ENCODE measurements at regions not wholly inside any gene's neighbourhood (a gene's known extent, or its start where the extent isn't known, plus 50 kb on each side); places are given as distances from the start of the nearest gene placed in this dataset.

- Histone ChIP-seq H3K4me2 (ENCODE audit: insufficient read depth, insufficient read length, low read length) (no peak overlapping the region), H4K8ac (replicated peaks; ENCODE audit: insufficient read length, low read depth, low read length) (no peak overlapping the region), H3T11ph (ENCODE audit: low read length) (no peak overlapping the region), H3K79me1 (ENCODE audit: insufficient read depth, low read depth, low read length, poor library complexity, severe bottlenecking) (no peaks in the 10 kb centered on the region), H2BK20ac (ENCODE audit: low read depth, low read length, poor library complexity, severe bottlenecking) (no peak overlapping the region), H3K4me1 (ENCODE audit: insufficient read depth, low read length) (no peaks in the 10 kb centered on the region), H3K23ac (ENCODE audit: insufficient read length, low read depth, low read length) (no peak overlapping the region), H3K27me3 (ENCODE audit: insufficient read depth, low read length) (0 out of 2 replicates have a peak, but pooled peaks cover 3% of the 10 kb centered on the region), H2BK12ac (ENCODE audit: insufficient read length, low read depth, low read length) (no peak overlapping the region), H3K79me2 (ENCODE audit: insufficient read depth, low read length) (no peaks in the 10 kb centered on the region), H4K5ac (ENCODE audit: insufficient read length, low read depth, low read length) (no peak overlapping the region), H3K23me2 (ENCODE audit: insufficient read length, low read depth, low read length, poor library complexity, severe bottlenecking) (no peaks in the 10 kb centered on the region), H3K9me3 (ENCODE audit: control insufficient read depth, low read depth, low read length) (no peaks in the 10 kb centered on the region), H4K91ac (ENCODE audit: insufficient read length, low read depth, low read length) (no peak overlapping the region), H2BK15ac (ENCODE audit: low read depth, low read length) (no peak overlapping the region), H2AFZ (ENCODE audit: low read length) (no peak overlapping the region), H3K18ac (ENCODE audit: insufficient read length, low read depth, low read length) (no peak overlapping the region), H3K4ac (ENCODE audit: low read depth, low read length) (no peak overlapping the region), H2BK120ac (ENCODE audit: low read depth, low read length, poor library complexity, severe bottlenecking) (no peak overlapping the region), H4K20me1 (ENCODE audit: control insufficient read depth, insufficient read depth, insufficient read length) (no peaks in the 10 kb centered on the region), H3K27ac (ENCODE audit: insufficient read length, low read depth, low read length) (no peak overlapping the region), H3K14ac (ENCODE audit: insufficient read depth, low read length) (no peak overlapping the region), H2AK5ac (ENCODE audit: insufficient read length, low read length) (no peak overlapping the region), H3K9ac (ENCODE audit: extremely low read depth, insufficient read length, low read length) (no peak overlapping the region), H3K56ac (ENCODE audit: insufficient read length, low read depth, low read length) (no peak overlapping the region), H2BK5ac (ENCODE audit: insufficient read length, low read length) (no peak overlapping the region)
- Mint-ChIP-seq H3K36me3 (ENCODE audit: insufficient read depth in 1 of 3, low read depth in 3 of 3) (0 out of 7 replicates have a peak, but pooled peaks cover 0 to 2% (median 0%) of the 10 kb centered on the region in 3 experiments), H3K9me3 (no peaks in the 10 kb centered on the region; a peak in 3 of 5 replicates), H3K4me1 (peaks cover 14 to 16% of the 10 kb centered on the region in 2 experiments), H3K27ac (no peak overlapping the region), H3K27me3 (ENCODE audit: low read depth) (no peaks in the 10 kb centered on the region; the same call in 1 of the 2 replicates), H3K4me3 (no peak overlapping the region)
- WGBS (ENCODE audit: extremely low coverage, insufficient read length, low lambda C conversion rate), result no CpG with 5 or more reads among the region's 4 CpGs
- DNase-seq, result no peak
- TF ChIP-seq CTCF (conservative IDR thresholded peaks at IDR 0.05), result no peak
These were observed 108.3 kb downstream of the SPP2 start for GRCh38 chr2:234158812-234159211.

Data from H9 (cell line).